Right kidney (tissue), 1 donor: ENCODE measurements at regions not wholly inside any gene's neighbourhood (a gene's known extent, or its start where the extent isn't known, plus 50 kb on each side); places are given as distances from the start of the nearest gene placed in this dataset.
A peak's percentile ranks its signal among the peaks of the same experiment; 100 is the strongest.

ENCODE experiments used
- DNase-seq: peaks from one replicate; pipeline ENCODE4 v3.0.0-alpha.2; 2016

GRCh38 chr3:54020436-54020835 lies 101.9 kb upstream of the CACNA2D3 start:
- DNase-seq = no peak

GRCh38 chr3:54014067-54014466 lies 108.3 kb upstream of the CACNA2D3 start:
- no peak for DNase-seq

DNA sequence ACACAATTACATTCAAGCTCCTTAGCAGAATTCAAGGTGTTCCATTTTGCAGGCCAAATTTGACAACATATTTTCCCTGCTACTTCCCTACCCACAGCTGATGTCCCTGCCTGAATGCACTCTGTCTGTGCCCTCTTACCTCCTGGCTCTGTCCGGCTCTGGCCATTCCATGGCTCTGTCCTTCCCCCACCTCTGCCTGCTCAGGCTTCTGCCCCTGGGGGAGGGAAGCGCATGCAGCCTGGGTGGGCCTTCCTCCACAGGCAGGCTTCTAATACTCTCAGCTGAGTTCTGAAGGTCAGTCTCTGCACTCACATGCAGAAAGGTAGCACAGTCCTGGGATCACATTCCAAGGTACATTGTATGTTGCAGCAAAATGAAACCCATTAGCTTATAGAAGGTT lies 113.6 kb upstream of the CACNA2D3 start:
- DNase-seq = peak; percentile 7

DNA sequence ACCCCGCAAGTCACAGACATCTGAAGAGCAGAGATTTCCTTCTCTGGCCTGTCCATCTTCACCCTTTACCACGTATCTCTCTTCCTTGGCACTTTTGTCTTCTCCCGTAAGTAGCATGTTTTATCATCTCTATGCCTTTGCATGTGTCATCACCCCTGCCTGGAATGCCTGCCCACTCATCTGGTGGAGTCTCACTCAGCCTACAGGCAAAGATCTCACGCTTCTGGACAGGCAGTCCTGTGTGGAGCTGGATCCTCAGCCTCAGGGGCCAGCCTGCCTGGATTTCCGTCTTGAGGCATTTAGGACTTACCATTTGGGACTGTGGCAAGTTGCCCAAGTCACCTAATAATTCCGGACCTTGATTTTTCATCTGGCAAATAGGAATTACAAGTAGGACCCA lies 114.3 kb upstream of the CACNA2D3 start:
- no peak for DNase-seq

DNA sequence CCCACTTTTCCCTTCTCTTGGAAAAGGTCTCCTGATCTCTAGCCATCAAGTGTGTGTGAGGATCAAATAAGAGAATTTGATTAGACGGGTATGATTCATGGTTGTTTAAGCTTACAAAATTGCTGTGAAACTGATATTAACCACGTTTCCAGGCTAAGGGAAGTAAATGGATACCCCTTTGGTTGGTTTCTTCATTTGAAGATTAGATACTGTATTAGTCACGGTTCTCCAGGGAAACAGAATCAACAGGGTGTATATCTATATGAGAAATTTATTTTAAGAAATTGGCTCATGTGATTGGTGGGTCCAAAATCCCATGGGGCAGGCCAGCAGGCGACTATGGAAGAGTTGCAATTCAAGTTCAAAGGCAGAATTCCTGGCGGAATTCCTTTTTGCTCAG lies 112.7 kb upstream of the SELENOK start:
- no peak for DNase-seq

- no peak for DNase-seq
Measured at GRCh38 chr3:54003136-54003535, 111.5 kb upstream of the SELENOK start.

- no peak for DNase-seq
Measured at GRCh38 chr3:53999725-54000124, 108.1 kb upstream of the SELENOK start.

- DNase-seq = no peak
Measured at GRCh38 chr3:53998980-53999379, 107.3 kb upstream of the SELENOK start.

GRCh38 chr3:53997476-53997875 lies 105.8 kb upstream of the SELENOK start:
- DNase-seq = no peak

DNA sequence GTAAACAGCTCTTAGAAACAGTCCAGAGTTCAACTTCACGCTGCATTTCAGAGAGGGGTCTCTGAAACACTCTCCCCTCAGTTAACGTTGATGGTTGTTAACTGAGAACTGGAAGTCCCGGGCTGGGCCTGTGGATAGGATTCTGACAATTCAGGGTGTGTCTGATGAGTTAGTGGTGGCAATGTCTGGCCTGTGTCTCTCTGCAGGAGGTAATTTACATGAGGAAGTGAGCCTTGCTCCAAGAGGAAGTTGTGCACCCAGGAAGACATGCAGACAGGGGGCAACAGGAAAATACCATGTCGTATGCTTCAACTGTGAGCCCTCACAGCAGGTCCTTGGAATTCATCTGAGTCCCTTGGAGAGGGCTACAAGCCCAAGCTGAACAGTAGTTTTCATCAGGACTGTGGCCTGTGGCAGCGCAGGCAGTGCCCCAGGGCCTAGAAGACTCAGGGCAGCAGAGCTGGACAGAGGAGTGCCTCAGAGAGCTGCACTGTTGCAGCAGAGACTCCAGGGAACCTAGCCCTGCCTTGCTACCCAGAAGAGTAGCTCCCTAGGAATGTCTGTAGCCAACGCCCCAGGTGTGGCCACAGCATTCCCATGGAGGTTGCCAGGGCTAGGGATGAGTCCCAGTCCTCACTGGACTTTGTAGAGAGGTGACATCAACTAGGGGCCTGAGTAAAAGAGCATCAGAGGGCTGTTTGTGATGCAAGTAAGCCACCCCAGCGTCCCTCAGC lies 104.6 kb upstream of the SELENOK start:
- no peak for DNase-seq

GRCh38 chr3:53994986-53995603 lies 103.4 kb upstream of the SELENOK start:
- DNase-seq = no peak

DNA sequence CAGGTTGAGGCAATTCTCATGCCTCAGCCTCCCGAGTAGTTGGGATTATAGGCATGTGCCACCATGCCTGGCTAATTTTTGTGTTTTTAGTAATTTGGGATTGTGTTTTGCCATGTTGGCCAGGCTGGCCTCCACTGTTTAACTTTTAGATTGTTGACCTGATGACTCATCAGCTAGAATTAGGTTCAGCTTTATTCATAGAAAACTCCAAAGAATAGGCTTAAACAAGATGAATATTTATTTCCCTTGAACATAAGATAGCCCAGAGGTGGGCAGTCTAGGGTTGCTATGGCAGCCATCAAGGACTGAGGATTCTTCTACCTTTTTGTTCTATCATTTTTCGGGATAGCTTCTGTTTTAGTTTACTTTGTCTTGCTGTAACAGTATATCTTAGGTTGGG lies 99.6 kb upstream of the SELENOK start:
- DNase-seq = no peak

DNA sequence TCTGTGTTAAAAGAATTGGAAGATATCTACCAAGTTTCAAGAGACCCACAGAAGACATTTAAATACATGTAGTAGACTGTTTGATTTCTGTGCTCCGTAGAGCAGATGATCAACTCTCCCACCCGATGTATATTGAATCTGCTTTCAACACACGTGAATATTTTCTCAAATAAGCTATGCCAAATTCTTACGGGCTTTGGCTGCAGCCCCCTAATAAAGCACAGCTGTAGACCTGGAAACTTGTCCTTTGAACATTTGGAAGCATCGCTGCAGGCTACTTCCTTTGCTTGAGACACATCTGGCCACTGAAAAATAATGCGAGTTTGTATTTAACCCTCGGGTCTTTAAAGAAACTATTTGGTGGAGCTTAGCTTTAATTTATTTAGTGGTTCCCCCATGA lies 98.3 kb upstream of the SELENOK start:
- DNase-seq = no peak

GRCh38 chr3:53989451-53989850 lies 97.8 kb upstream of the SELENOK start:
- no peak for DNase-seq

- no peak for DNase-seq
Measured at GRCh38 chr3:53978386-53978785, 86.7 kb upstream of the SELENOK start.

GRCh38 chr3:53975382-53975781 lies 83.7 kb upstream of the SELENOK start:
- no peak for DNase-seq

DNA sequence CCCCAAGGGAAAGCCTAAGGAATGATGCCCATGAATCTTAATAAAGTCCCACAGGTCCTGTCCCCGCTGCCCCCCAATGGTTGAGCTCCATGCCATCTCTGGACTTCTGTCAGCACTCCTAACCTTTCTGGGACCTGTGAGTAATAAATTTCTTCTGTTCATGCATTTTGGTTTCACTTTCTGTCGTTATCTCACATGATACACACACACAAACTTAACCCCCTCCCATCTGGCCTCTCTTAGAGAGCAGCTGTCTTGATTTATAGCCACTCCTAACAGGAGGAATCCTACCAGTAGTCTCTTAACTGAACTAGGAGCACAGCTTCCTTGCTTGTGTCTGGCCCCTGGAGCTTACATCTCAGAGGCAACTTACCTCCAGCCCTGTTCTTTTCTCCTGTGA lies 82.7 kb upstream of the SELENOK start:
- no peak for DNase-seq

DNA sequence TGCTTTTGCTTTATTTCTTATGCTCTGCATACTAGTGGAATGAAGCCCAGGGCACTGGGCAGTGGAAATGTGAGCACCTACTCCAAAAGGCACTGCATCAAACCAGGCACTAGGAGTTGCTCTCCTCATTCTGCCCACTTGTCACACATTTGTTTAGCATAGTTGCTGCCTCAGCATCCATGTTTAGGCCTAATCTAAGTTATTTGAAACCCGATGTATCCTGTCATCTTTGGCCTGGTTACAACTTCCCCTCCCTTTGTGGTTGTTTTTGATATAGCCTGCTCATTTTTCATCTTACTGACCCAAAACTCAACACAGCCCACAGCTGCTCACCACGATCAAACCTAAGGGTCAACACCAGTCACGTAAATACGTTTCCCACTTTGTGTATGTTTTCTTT lies 82.2 kb upstream of the SELENOK start:
- DNase-seq = no peak

- DNase-seq = no peak
Measured at GRCh38 chr3:53970661-53971060, 79.0 kb upstream of the SELENOK start.

DNA sequence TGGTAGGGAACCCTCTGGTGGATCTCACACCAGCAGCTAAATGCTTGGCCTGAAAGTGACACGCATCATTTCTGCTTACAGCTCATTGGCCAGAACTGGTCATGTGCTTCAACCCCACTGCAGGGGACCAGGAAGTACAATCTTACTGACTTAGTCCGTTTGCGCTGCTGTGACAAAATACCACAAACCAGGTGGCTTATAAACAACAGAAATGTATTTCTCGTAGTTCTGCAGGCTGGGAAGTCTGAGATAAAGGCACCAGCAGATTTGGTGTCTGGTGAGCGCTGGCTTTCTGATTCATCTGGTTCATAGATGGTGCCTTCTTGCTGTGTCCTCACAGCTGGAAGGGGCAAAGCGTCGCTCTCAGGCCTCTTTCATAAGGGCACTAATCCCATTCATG lies 77.4 kb upstream of the SELENOK start:
- DNase-seq = no peak

DNA sequence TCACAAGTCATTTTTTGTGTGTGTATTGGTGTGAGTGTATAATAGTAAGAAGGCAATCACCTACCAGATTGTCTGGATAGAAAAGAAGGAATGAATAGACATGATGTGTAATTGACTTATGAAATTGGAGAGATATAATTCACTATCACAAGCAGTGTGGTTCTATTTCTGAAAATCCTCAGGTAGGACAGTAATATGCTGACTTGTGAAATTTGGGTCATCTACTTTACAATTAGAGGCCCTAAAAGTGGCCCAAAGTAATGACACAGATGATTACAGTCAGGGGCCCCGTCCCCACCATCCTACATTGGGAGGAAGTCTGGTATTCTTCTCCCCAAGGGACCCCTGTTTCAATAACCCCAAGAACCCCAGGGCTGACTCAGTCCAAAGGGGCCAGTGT lies 73.6 kb upstream of the SELENOK start:
- DNase-seq = no peak

- no peak for DNase-seq
Measured at GRCh38 chr3:53957831-53958230, 66.2 kb upstream of the SELENOK start.

DNA sequence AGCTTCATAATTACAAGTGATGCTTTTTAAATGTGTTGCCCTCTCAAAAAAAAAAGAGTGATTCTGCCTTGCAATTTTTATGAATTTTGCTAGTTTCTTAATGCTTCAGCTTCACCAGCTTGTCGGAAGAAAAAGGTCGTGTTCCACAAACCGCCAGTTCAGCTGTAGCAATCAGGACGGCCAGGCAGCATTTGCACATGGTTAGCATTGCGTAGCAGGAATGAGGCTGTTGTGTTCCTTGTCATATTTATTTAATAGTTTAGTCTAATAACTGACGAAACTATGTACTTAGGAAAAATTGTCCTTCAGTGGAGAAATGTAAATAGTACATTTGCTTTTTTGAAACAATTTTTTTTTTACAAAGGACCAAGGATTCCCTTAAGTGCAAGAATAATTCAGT lies 64.9 kb upstream of the SELENOK start:
- no peak for DNase-seq

DNA sequence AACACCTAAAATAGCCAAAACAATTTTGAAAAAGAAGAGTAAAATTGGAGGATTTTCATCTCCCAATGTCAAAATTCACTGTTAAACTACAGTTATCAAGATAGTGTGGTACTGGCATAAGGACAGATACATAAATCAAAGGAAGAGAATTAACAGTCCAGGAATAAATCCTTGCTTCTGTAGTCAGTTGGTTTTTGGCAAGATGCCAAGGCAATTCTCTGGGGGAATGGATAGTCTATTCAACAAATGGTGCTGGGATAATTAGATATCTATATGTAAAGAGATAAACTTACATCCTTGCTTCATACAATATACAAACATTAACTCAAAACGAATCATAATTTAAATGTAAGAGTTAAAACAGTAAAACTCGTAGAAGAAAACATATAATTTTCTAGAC lies 57.9 kb upstream of the SELENOK start:
- no peak for DNase-seq

GRCh38 chr3:53948174-53948573 lies 56.5 kb upstream of the SELENOK start:
- no peak for DNase-seq
